ENCODE measurements at regions not wholly inside any gene's neighbourhood (a gene's known extent, or its start where the extent isn't known, plus 50 kb on each side); places are given as distances from the start of the nearest gene placed in this dataset.

- peak; percentile 98 for DNase-seq
Measured at GRCh38 chr3:134427400-134428111, 53.3 kb upstream of the AMOTL2 start.

- peak; percentile 78 for DNase-seq
Measured at GRCh38 chr3:134426660-134427181, 52.5 kb upstream of the AMOTL2 start.

- no peak for DNase-seq
Measured at GRCh38 chr3:134425943-134426342, 51.7 kb upstream of the AMOTL2 start.
